Stimulated activated effector memory CD8-positive, alpha-beta T cell treated with anti-CD3 and anti-CD28 coated beads, Interleukin-12 subunit alpha, Interleukin-12 subunit beta, amount 100 ng/mL, for 72 hours (primary cell): ENCODE measurements at regions not wholly inside any gene's neighbourhood (a gene's known extent, or its start where the extent isn't known, plus 50 kb on each side); places are given as distances from the start of the nearest gene placed in this dataset.

Experiments used
- ATAC-seq: fragments of 150-1000 bp; cut with Tn5 transposase; 2 replicates; pipeline ENCODE4 v1.10.0; 2021
- DNase-seq, 2 donors: peaks; one replicate each; pipeline ENCODE4 v3.0.0; 2021 to 2022; ENCODE audit warnings: low spot score in 2 of 2
- H3K27ac Mint-ChIP-seq: one replicate; pipeline ENCODE4 v1.8.0; 2022; ENCODE audit warnings: mild to moderate bottlenecking, mixed read lengths
- H3K36me3 Mint-ChIP-seq: one replicate; pipeline ENCODE4 v1.8.0; 2022; ENCODE audit warnings: mild to moderate bottlenecking, mixed read lengths
- H3K4me1 Mint-ChIP-seq: one replicate; pipeline ENCODE4 v1.8.0; 2022; ENCODE audit warnings: mixed read lengths
- H3K4me3 Mint-ChIP-seq: one replicate; pipeline ENCODE4 v1.8.0; 2022; ENCODE audit warnings: mild to moderate bottlenecking, mixed read lengths
- H3K9me3 Mint-ChIP-seq: one replicate; pipeline ENCODE4 v1.8.0; 2022; ENCODE audit warnings: mixed read lengths

DNA sequence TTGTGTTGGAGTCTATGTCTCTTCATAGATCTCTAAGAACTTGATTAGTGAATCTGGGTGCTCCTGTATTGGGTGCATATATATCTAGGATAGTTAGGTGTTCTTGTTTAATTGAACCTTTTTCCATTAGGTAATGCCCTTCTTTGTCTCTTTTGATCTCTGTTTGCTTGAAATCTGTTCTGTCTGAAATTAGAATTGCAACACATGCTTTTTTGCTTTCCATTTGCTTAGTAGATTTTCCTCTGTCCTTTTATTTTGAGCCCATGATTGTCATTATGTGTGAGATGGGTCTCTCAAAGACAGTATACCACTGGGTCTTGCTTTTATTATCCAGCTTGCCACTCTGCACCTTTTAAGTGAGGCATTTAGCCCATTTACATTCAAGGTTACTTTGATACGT, 79.1 kb upstream of the APOOL start:
- H3K36me3 Mint-ChIP-seq: no peaks in the 10 kb centered on the region
- H3K9me3 Mint-ChIP-seq: no peaks in the 10 kb centered on the region
- no peak overlapping the region for H3K27ac Mint-ChIP-seq
- no peak overlapping the region for H3K4me3 Mint-ChIP-seq
- ATAC-seq (no peak), DNase-seq (no peak)
- H3K4me1 Mint-ChIP-seq: no peaks in the 10 kb centered on the region

DNA sequence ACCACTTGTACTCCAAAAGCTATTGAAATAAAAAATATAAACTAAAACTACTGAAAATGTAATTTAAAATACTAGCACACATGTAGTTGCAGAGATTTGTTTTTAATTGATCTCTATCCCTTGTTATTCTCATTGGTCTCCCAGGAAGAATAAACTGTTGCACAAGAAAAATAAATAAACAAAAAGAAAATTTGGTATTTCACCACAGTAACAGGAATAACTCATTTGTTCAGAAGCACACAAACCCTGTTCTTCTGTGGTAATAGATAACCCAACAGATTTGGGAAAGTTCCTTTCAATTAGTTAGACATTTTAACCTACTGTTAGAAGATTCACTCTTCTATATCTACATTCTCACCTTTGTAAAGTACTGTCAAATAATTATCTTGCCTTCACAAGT, 70.9 kb upstream of the APOOL start:
- no peaks in the 10 kb centered on the region for H3K9me3 Mint-ChIP-seq
- ATAC-seq (no peak), DNase-seq (no peak)
- no peaks in the 10 kb centered on the region for H3K36me3 Mint-ChIP-seq
- H3K4me3 Mint-ChIP-seq: no peak overlapping the region
- H3K27ac Mint-ChIP-seq: no peak overlapping the region
- no peaks in the 10 kb centered on the region for H3K4me1 Mint-ChIP-seq

DNA sequence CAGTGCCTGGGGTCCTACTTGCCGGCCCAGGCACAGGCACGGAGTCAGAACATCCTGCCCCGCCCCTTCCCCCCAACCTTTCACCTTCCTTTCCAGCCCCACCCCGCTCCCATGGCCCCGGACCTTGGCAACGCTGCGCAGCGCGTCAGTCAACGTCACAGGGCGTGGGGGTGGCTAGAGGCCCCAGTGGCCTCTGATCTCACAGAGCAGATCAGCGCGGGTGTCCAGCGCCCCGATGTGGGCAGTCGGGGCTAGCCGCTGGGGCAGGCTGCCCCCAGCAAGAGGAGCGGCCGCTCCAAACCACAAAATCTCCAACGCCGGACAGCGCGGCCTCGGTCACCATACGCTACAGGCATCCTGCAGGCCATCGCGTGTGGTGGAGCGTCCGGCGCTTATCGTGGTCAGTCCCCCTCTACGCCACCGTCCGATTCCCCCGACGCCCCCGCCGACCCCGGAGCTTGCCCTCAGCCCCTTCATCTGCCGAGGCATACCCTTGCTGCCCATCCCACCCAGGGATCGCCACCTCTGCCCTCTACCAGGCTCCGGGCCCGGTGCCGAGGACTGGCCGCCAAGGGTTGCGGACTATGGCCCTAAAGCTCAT, 69.6 kb upstream of the APOOL start:
- Mint-ChIP-seq H3K4me1 (no peaks in the 10 kb centered on the region), H3K4me3 (no peak overlapping the region), H3K36me3 (no peaks in the 10 kb centered on the region), H3K27ac (no peak overlapping the region), H3K9me3 (no peaks in the 10 kb centered on the region)
- no peak for ATAC-seq
- DNase-seq: no peak
